GM12878 (cell line): ENCODE measurements at regions not wholly inside any gene's neighbourhood (a gene's known extent, or its start where the extent isn't known, plus 50 kb on each side); places are given as distances from the start of the nearest gene placed in this dataset.

Source experiments
- ATAC-seq: fragments of 200-7000 bp; cut with Tn5 transposase; 3 replicates; pipeline ENCODE4 v1.9.1; 2020; ENCODE audit warnings: mild to moderate bottlenecking, moderate library complexity
- BruUV-seq: library from RNA; stranded (reverse); fragments of 400-500 nt; replicated peaks from 2 replicates; lab custom pipeline; 2021; lab: Mats Ljungman, UMichigan
- CTCF ChIA-PET: fragments of 300-600 bp; sonication (Branson Sonifier 250); formaldehyde crosslinking; extraction: SDS; loops from one replicate; lab custom pipeline; 2021; ENCODE audit warnings: inconsistent platforms; lab: Yijun Ruan, JAX
- POLR2A ChIA-PET: fragments of 350-600 bp; formaldehyde crosslinking; extraction: SDS; loops from one replicate; lab custom pipeline; 2021; ENCODE audit warnings: inconsistent platforms; lab: Charles Lee
- RAD21 ChIA-PET: fragments of 300-600 bp; sonication (Branson Sonifier 250); formaldehyde crosslinking; loops from one replicate; lab custom pipeline; 2023; ENCODE audit warnings: antibody characterized with exemption; ENCODE audit not compliant: unreplicated experiment; lab: Charles Lee
- SMC1A ChIA-PET: fragments of 300-600 bp; sonication (Branson Sonifier 250); formaldehyde crosslinking; loops from one replicate; lab custom pipeline; 2023; ENCODE audit not compliant: unreplicated experiment, uncharacterized antibody; lab: Charles Lee
- DNase-seq: peaks from one replicate; pipeline ENCODE4 v3.0.0-alpha.2; 2011; ENCODE audit warnings: low read depth, low spot score
- FAIRE-seq: peaks from 3 replicates; lab custom pipeline; 2011; peaks lifted over from hg19 to GRCh38; lab: Jason Lieb, UNC
- H2AFZ ChIP-seq: 2 replicates; pipeline ENCODE4 v1.6.0; 2011; ENCODE audit warnings: low read depth, low read length, control low read depth; ENCODE audit not compliant: control insufficient read depth
- H3K27ac ChIP-seq: 2 replicates; pipeline ENCODE4 v1.5.1; 2011; ENCODE audit warnings: control low read depth; ENCODE audit not compliant: control insufficient read depth, insufficient read depth
- H3K27me3 ChIP-seq, 2 experiments: replicated peaks in 1 of 2; 2 replicates each; pipeline versions ENCODE4 v1.6.0 to v1.6.1; 2011; ENCODE audit warnings: low read length in 1 of 2; ENCODE audit not compliant: control insufficient read depth in 2 of 2, insufficient read depth in 2 of 2
- H3K36me3 ChIP-seq, 2 experiments: 2 replicates each; pipeline ENCODE4 v1.5.1; 2011; ENCODE audit warnings: low read length in 1 of 2; ENCODE audit not compliant: control insufficient read depth in 2 of 2, insufficient read depth in 2 of 2
- H3K4me1 ChIP-seq: 2 replicates; pipeline ENCODE4 v1.6.1; 2011; ENCODE audit warnings: mild to moderate bottlenecking, low read length, moderate library complexity, mixed read lengths; ENCODE audit not compliant: control insufficient read depth, insufficient read depth
- H3K4me2 ChIP-seq: 2 replicates; pipeline ENCODE4 v1.6.0; 2011; ENCODE audit warnings: control low read depth; ENCODE audit not compliant: control insufficient read depth, insufficient read depth
- H3K4me3 ChIP-seq: fragments of 200-600 bp; sonication (generic); 2 replicates; pipeline ENCODE4 v1.5.1; 2016
- H3K79me2 ChIP-seq: 2 replicates; pipeline ENCODE4 v1.6.0; 2011; ENCODE audit warnings: low read length; ENCODE audit not compliant: control insufficient read depth, insufficient read depth
- H3K9ac ChIP-seq: 2 replicates; pipeline ENCODE4 v1.8.0; 2011; ENCODE audit warnings: low read length, control low read depth, mixed read lengths; ENCODE audit not compliant: control insufficient read depth, insufficient read depth
- H3K9me3 ChIP-seq: replicated peaks from 3 replicates; pipeline ENCODE4 v1.5.1; 2011; ENCODE audit warnings: mild to moderate bottlenecking, low read length; ENCODE audit not compliant: control insufficient read depth, insufficient read depth
- H4K20me1 ChIP-seq: 2 replicates; pipeline ENCODE4 v1.6.0; 2011; ENCODE audit not compliant: control insufficient read depth, insufficient read depth
- BCL3 ChIP-seq: IDR thresholded peaks from 2 replicates; pipeline ENCODE4 v1.6.1; 2011; ENCODE audit warnings: borderline replicate concordance, low read depth, mild to moderate bottlenecking, moderate library complexity, low read length; ENCODE audit not compliant: insufficient read depth, poor library complexity, severe bottlenecking
- GABPA ChIP-seq: IDR thresholded peaks from 2 replicates; pipeline ENCODE4 v1.6.1; 2014; ENCODE audit warnings: antibody characterized with exemption, low read depth, mild to moderate bottlenecking, inconsistent platforms
- JUND ChIP-seq: IDR thresholded peaks from 2 replicates; pipeline ENCODE4 v1.6.1; 2012; ENCODE audit warnings: low read depth, mild to moderate bottlenecking, low read length, improper control_type of control experiment, moderate library complexity
- KAT2A ChIP-seq: conservative IDR thresholded peaks from 2 replicates; pipeline ENCODE4 v1.6.1; 2011; ENCODE audit warnings: low read depth, low read length; ENCODE audit not compliant: control insufficient read depth
- MEF2B ChIP-seq: fragments of 450-650 bp; IDR thresholded peaks from 2 replicates; pipeline ENCODE4 v1.6.1; 2018; ENCODE audit warnings: mild to moderate bottlenecking, moderate library complexity; ENCODE audit not compliant: partially characterized antibody, poor library complexity, severe bottlenecking
- REST ChIP-seq: IDR thresholded peaks from 2 replicates; pipeline ENCODE4 v1.6.1; 2012; ENCODE audit warnings: mild to moderate bottlenecking, low read depth, low read length
- STAT3 ChIP-seq: IDR thresholded peaks from 2 replicates; pipeline ENCODE4 v1.6.1; 2011; ENCODE audit warnings: low read depth, low read length, improper control_type of control experiment
- TCF7 ChIP-seq: IDR thresholded peaks from 2 replicates; pipeline ENCODE4 v1.6.1; 2014; ENCODE audit warnings: antibody characterized with exemption, borderline replicate concordance
- ZBTB33 ChIP-seq: fragments of 450-650 bp; IDR thresholded peaks from 2 replicates; pipeline ENCODE4 v1.6.1; 2017; ENCODE audit warnings: mild to moderate bottlenecking
- WGBS: methylation state at CpG from one replicate; pipeline ENCODE4 v1.1.6; 2016; ENCODE audit warnings: low lambda C conversion rate; ENCODE audit not compliant: insufficient replicate concordance, insufficient coverage; ENCODE audit errors: missing lambda C conversion rate; 5-methylcytosine and 5-hydroxymethylcytosine counted together
- in situ Hi-C: fragments of 300-500 bp; cut with MboI; formaldehyde crosslinking; loops from 9 replicates; pipeline ENCODE4 v1.14.3; 2018; ENCODE audit warnings: mixed read lengths
- intact Hi-C: fragments of 100-400 bp; cut with micrococcal nuclease; formaldehyde crosslinking; loops from one replicate; pipeline ENCODE4 v1.14.2; 2022; ENCODE audit not compliant: unreplicated experiment

GRCh38 chr2:8259106-8259840, 422.6 kb upstream of the ID2 start:
- in situ Hi-C loops = no loop called here
- RAD21 ChIA-PET = no interaction called here
- H3K79me2 ChIP-seq = no peaks in the 10 kb centered on the region
- H3K4me1 ChIP-seq = no peaks in the 10 kb centered on the region
- DNase-seq (no peak), ATAC-seq (no peak), FAIRE-seq (no peak)
- H3K4me3 ChIP-seq = no peak overlapping the region
- no peaks in the 10 kb centered on the region for H4K20me1 ChIP-seq
- no peaks in the 10 kb centered on the region for H3K27me3 ChIP-seq
- no peaks in the 10 kb centered on the region; a peak in 1 of 4 replicates for H3K36me3 ChIP-seq
- SMC1A ChIA-PET = interaction anchor here (1.2 to 2.2 kb wide), 3 partner anchors 19 to 210 kb away, joined by 3 to 8 read pairs (median 4); no protein-coding TSS in a partner anchor
- TF ChIP-seq GABPA (no peak), STAT3 (no peak)
- no peak overlapping the region for H3K4me2 ChIP-seq
- BruUV-seq = no TSS peak
- H3K27ac ChIP-seq = no peak overlapping the region
- intact Hi-C loops = no loop called here
- POLR2A ChIA-PET = no interaction called here
- H3K9ac ChIP-seq = no peak overlapping the region
- WGBS = 16% methylated on average over 4 of the region's 4 CpGs
- no peak overlapping the region for H2AFZ ChIP-seq
- CTCF ChIA-PET = interaction anchor here (1.1 kb wide), 1 partner anchor 12 kb away, joined by 5 read pairs; no protein-coding TSS in a partner anchor
- H3K9me3 ChIP-seq = no peaks in the 10 kb centered on the region

GRCh38 chr2:8259841-8260178, 422.0 kb upstream of the ID2 start:
- Histone ChIP-seq H3K36me3 (no peaks in the 10 kb centered on the region; a peak in 1 of 4 replicates), H3K4me1 (no peaks in the 10 kb centered on the region), H3K9me3 (no peaks in the 10 kb centered on the region; the same call in 2 of the 3 replicates), H3K27me3 (no peaks in the 10 kb centered on the region), H3K27ac (no peak overlapping the region), H3K4me3 (no peak overlapping the region), H2AFZ (no peak overlapping the region), H4K20me1 (no peaks in the 10 kb centered on the region), H3K9ac (no peak overlapping the region), H3K4me2 (no peak overlapping the region), H3K79me2 (no peaks in the 10 kb centered on the region)
- ChIA-PET SMC1A (interaction anchor here (2.2 kb wide), 1 partner anchor 18 kb away, joined by 8 read pairs; no protein-coding TSS in a partner anchor), CTCF (interaction anchor here (0.9 to 1.1 kb wide), 2 partner anchors 11 to 252 kb away, joined by 3 to 5 read pairs; no protein-coding TSS in a partner anchor), POLR2A (no interaction called here), RAD21 (no interaction called here)
- 75% methylated on average over 5 of the region's 5 CpGs for whole genome bisulfite sequencing
- DNase-seq = no peak
- intact Hi-C loops (no loop called here), in situ Hi-C loops (no loop called here)
- FAIRE-seq = no peak
- ATAC-seq = no peak
- BruUV-seq = no TSS peak
- TF ChIP-seq BCL3 = no peak
- TF ChIP-seq KAT2A = no peak
- TF ChIP-seq TCF7 = no peak
- no peak for TF ChIP-seq REST
- TF ChIP-seq ZBTB33 = no peak
- no peak for TF ChIP-seq MEF2B
- no peak for TF ChIP-seq JUND
